Glutamatergic neuron (in vitro differentiated cells): ENCODE measurements at regions not wholly inside any gene's neighbourhood (a gene's known extent, or its start where the extent isn't known, plus 50 kb on each side); places are given as distances from the start of the nearest gene placed in this dataset.

Experiments
- DNase-seq: peaks from one replicate; pipeline ENCODE4 v3.0.0; 2022
- H3K27ac Mint-ChIP-seq: one replicate; pipeline ENCODE4 v1.8.0; 2020; ENCODE audit warnings: mild to moderate bottlenecking, mixed read lengths, inconsistent platforms; ENCODE audit not compliant: unreplicated experiment
- H3K27me3 Mint-ChIP-seq: one replicate; pipeline ENCODE4 v1.8.0; 2020; ENCODE audit warnings: mild to moderate bottlenecking, moderate library complexity, mixed read lengths, inconsistent platforms; ENCODE audit not compliant: unreplicated experiment
- H3K36me3 Mint-ChIP-seq: one replicate; pipeline ENCODE4 v1.8.0; 2020; ENCODE audit warnings: mild to moderate bottlenecking, mixed read lengths, inconsistent platforms; ENCODE audit not compliant: unreplicated experiment
- H3K4me1 Mint-ChIP-seq: one replicate; pipeline ENCODE4 v1.8.0; 2020; ENCODE audit warnings: mild to moderate bottlenecking, low read depth, mixed read lengths, inconsistent platforms; ENCODE audit not compliant: unreplicated experiment
- H3K4me3 Mint-ChIP-seq: one replicate; pipeline ENCODE4 v1.8.0; 2020; ENCODE audit warnings: mild to moderate bottlenecking, mixed read lengths, inconsistent platforms; ENCODE audit not compliant: unreplicated experiment
- H3K9me3 Mint-ChIP-seq: one replicate; pipeline ENCODE4 v1.8.0; 2020; ENCODE audit warnings: mild to moderate bottlenecking, moderate library complexity, mixed read lengths, inconsistent platforms; ENCODE audit not compliant: unreplicated experiment
- CTCF ChIP-seq: fragments of 200-600 bp; sonication (generic); IDR thresholded peaks from one replicate; pipeline ENCODE4 v1.5.0; 2021; ENCODE audit not compliant: partially characterized antibody, unreplicated experiment

- H3K4me1 Mint-ChIP-seq = peaks cover 14% of the 10 kb centered on the region
- TF ChIP-seq CTCF = peak; percentile 92
- H3K27ac Mint-ChIP-seq = peak overlapping the region; percentile 34
- peak overlapping the region; percentile 54 for H3K4me3 Mint-ChIP-seq
- no peaks in the 10 kb centered on the region for H3K27me3 Mint-ChIP-seq
- DNase-seq = peak; percentile 65
- H3K9me3 Mint-ChIP-seq = peaks cover 1% of the 10 kb centered on the region
- H3K36me3 Mint-ChIP-seq = no peaks in the 10 kb centered on the region
These were observed 122.9 kb downstream of the OLFM4 start for GRCh38 chr13:53151336-53152056.

GRCh38 chr13:53152057-53152421 is 123.4 kb downstream of the OLFM4 start:
- no peaks in the 10 kb centered on the region for H3K36me3 Mint-ChIP-seq
- peak overlapping the region; percentile 34 for H3K27ac Mint-ChIP-seq
- no peak for DNase-seq
- peak; percentile 18 for TF ChIP-seq CTCF
- no peaks in the 10 kb centered on the region for H3K27me3 Mint-ChIP-seq
- H3K4me3 Mint-ChIP-seq = peak overlapping the region; percentile 54
- H3K4me1 Mint-ChIP-seq = peaks cover 13% of the 10 kb centered on the region
- H3K9me3 Mint-ChIP-seq = peaks cover 1% of the 10 kb centered on the region

GRCh38 chr13:53158201-53158600 is 129.6 kb downstream of the OLFM4 start:
- Mint-ChIP-seq H3K4me3 (no peak overlapping the region), H3K9me3 (peaks cover 2% of the 10 kb centered on the region)
- no peak for DNase-seq

GRCh38 chr13:53159431-53159830 is 130.8 kb downstream of the OLFM4 start:
- Mint-ChIP-seq H3K4me3 (no peak overlapping the region), H3K27me3 (no peaks in the 10 kb centered on the region), H3K36me3 (peaks cover 4% of the 10 kb centered on the region), H3K9me3 (peaks cover 2% of the 10 kb centered on the region), H3K4me1 (peaks cover 4% of the 10 kb centered on the region), H3K27ac (no peak overlapping the region)
- DNase-seq = peak; percentile 36
- no peak for TF ChIP-seq CTCF

More at GRCh38 chr13:53158201-53158600, 129.6 kb downstream of the OLFM4 start:
- Mint-ChIP-seq H3K27ac (no peak overlapping the region), H3K27me3 (no peaks in the 10 kb centered on the region), H3K36me3 (no peaks in the 10 kb centered on the region), H3K4me1 (peaks cover 4% of the 10 kb centered on the region)
- no peak for TF ChIP-seq CTCF

GRCh38 chr13:53160211-53160610 is 131.6 kb downstream of the OLFM4 start:
- H3K27ac Mint-ChIP-seq = no peak overlapping the region
- H3K4me3 Mint-ChIP-seq = no peak overlapping the region
- no peak for TF ChIP-seq CTCF
- no peak for DNase-seq
- H3K27me3 Mint-ChIP-seq = no peaks in the 10 kb centered on the region
- H3K4me1 Mint-ChIP-seq = peaks cover 4% of the 10 kb centered on the region
- peaks cover 5% of the 10 kb centered on the region for H3K36me3 Mint-ChIP-seq
- H3K9me3 Mint-ChIP-seq = peaks cover 2% of the 10 kb centered on the region
